HG03139 (cell line): ENCODE measurements at regions not wholly inside any gene's neighbourhood (a gene's known extent, or its start where the extent isn't known, plus 50 kb on each side); places are given as distances from the start of the nearest gene placed in this dataset.

Experiments
- ATAC-seq: cut with Tn5 transposase; IDR thresholded peaks from one replicate; pipeline ENCODE4 v1.9.1; 2021; ENCODE audit not compliant: unreplicated experiment

GRCh38 chr13:50352720-50353480, 337.7 kb downstream of the KCNRG start:
- ATAC-seq = no peak

- ATAC-seq = no peak
Measured at GRCh38 chr13:50353651-50354415, 338.6 kb downstream of the KCNRG start.

GRCh38 chr13:50355797-50356196, 340.6 kb downstream of the KCNRG start:
- no peak for ATAC-seq

GRCh38 chr13:50357136-50357535, 341.9 kb downstream of the KCNRG start:
- no peak for ATAC-seq

GRCh38 chr13:50357586-50358118, 342.4 kb downstream of the KCNRG start:
- ATAC-seq = no peak

GRCh38 chr13:50358231-50359040, 343.2 kb downstream of the KCNRG start:
- no peak for ATAC-seq

GRCh38 chr13:50359041-50359367, 343.8 kb downstream of the KCNRG start:
- no peak for ATAC-seq

GRCh38 chr13:50359779-50360178, 344.5 kb downstream of the KCNRG start:
- ATAC-seq = no peak

GRCh38 chr13:50360637-50361036, 345.4 kb downstream of the KCNRG start:
- no peak for ATAC-seq

GRCh38 chr13:50361282-50361681, 346.0 kb downstream of the KCNRG start:
- no peak for ATAC-seq

- ATAC-seq = peak; percentile 50
Measured at GRCh38 chr13:50365408-50366391, 350.5 kb downstream of the KCNRG start.

GRCh38 chr13:50366488-50367174, 351.4 kb downstream of the KCNRG start:
- peak; percentile 47 for ATAC-seq

- no peak for ATAC-seq
Measured at GRCh38 chr13:50369646-50370045, 354.4 kb downstream of the KCNRG start.

- ATAC-seq = peak; percentile 52
Measured at GRCh38 chr13:50370303-50370950, 355.2 kb downstream of the KCNRG start.

- ATAC-seq = no peak
Measured at GRCh38 chr13:50374517-50374916, 359.3 kb downstream of the KCNRG start.

GRCh38 chr13:50375792-50376191, 360.5 kb downstream of the KCNRG start:
- no peak for ATAC-seq

GRCh38 chr13:50376895-50377575, 361.8 kb downstream of the KCNRG start:
- no peak for ATAC-seq

GRCh38 chr13:50377726-50378270, 362.6 kb downstream of the KCNRG start:
- ATAC-seq = no peak
